HG02798 (cell line): ENCODE measurements at regions not wholly inside any gene's neighbourhood (a gene's known extent, or its start where the extent isn't known, plus 50 kb on each side); places are given as distances from the start of the nearest gene placed in this dataset.

Experiments used
- ATAC-seq: cut with Tn5 transposase; IDR thresholded peaks from one replicate; pipeline ENCODE4 v1.9.1; 2021; ENCODE audit warnings: mild to moderate bottlenecking; ENCODE audit not compliant: unreplicated experiment, poor library complexity

GRCh38 chrX:22634083-22634482 lies 361.4 kb downstream of the CBLL2 start:
- ATAC-seq, result no peak

- ATAC-seq, result no peak
Observed at GRCh38 chrX:22634751-22635150, 362.0 kb downstream of the CBLL2 start.

GRCh38 chrX:22648281-22648680 lies 351.5 kb upstream of the DDX53 start:
- ATAC-seq, result no peak

- ATAC-seq, result no peak
Observed at GRCh38 chrX:22650691-22651090, 349.1 kb upstream of the DDX53 start.

- ATAC-seq, result no peak
Observed at GRCh38 chrX:22652596-22652995, 347.2 kb upstream of the DDX53 start.

- ATAC-seq, result no peak
Observed at GRCh38 chrX:22660756-22661155, 339.0 kb upstream of the DDX53 start.

- no peak for ATAC-seq
Observed at GRCh38 chrX:22662776-22663175, 337.0 kb upstream of the DDX53 start.

GRCh38 chrX:22664826-22665225 lies 334.9 kb upstream of the DDX53 start:
- no peak for ATAC-seq

- no peak for ATAC-seq
Observed at GRCh38 chrX:22665818-22666217, 333.9 kb upstream of the DDX53 start.

- ATAC-seq, result no peak
Observed at GRCh38 chrX:22666441-22666840, 333.3 kb upstream of the DDX53 start.

- ATAC-seq, result no peak
Observed at GRCh38 chrX:22674932-22675331, 324.8 kb upstream of the DDX53 start.

- ATAC-seq, result no peak
Observed at GRCh38 chrX:22686138-22686541, 313.6 kb upstream of the DDX53 start.

GRCh38 chrX:22689290-22689689 lies 310.5 kb upstream of the DDX53 start:
- no peak for ATAC-seq

GRCh38 chrX:22690116-22690515 lies 309.6 kb upstream of the DDX53 start:
- no peak for ATAC-seq

- no peak for ATAC-seq
Observed at GRCh38 chrX:22691966-22692565, 307.7 kb upstream of the DDX53 start.

GRCh38 chrX:22698151-22698550 lies 301.6 kb upstream of the DDX53 start:
- no peak for ATAC-seq

- ATAC-seq, result no peak
Observed at GRCh38 chrX:22699581-22700091, 300.1 kb upstream of the DDX53 start.

GRCh38 chrX:22712942-22713341 lies 286.8 kb upstream of the DDX53 start:
- no peak for ATAC-seq

- ATAC-seq, result no peak
Observed at GRCh38 chrX:22730542-22730941, 269.2 kb upstream of the DDX53 start.

- no peak for ATAC-seq
Observed at GRCh38 chrX:22737541-22737940, 262.2 kb upstream of the DDX53 start.

GRCh38 chrX:22739276-22739675 lies 260.5 kb upstream of the DDX53 start:
- no peak for ATAC-seq

GRCh38 chrX:22740836-22741235 lies 258.9 kb upstream of the DDX53 start:
- no peak for ATAC-seq

- ATAC-seq, result no peak
Observed at GRCh38 chrX:22742174-22742573, 257.6 kb upstream of the DDX53 start.
